Duodenal mucosa (tissue), 2 donors: ENCODE measurements at regions not wholly inside any gene's neighbourhood (a gene's known extent, or its start where the extent isn't known, plus 50 kb on each side); places are given as distances from the start of the nearest gene placed in this dataset.

ENCODE experiments used
- H3K27ac ChIP-seq: one replicate; pipeline ENCODE4 v1.7.0; 2013; ENCODE audit warnings: low read depth, low read length
- H3K27me3 ChIP-seq, 2 donors: one replicate each; pipeline ENCODE4 v1.7.0; 2013; ENCODE audit warnings: low read length in 2 of 2, control low read depth in 1 of 2; ENCODE audit not compliant: insufficient read depth in 2 of 2, control insufficient read depth in 1 of 2
- H3K36me3 ChIP-seq, 2 donors: one replicate each; pipeline ENCODE4 v1.7.0; 2013; ENCODE audit warnings: low read length in 2 of 2, control low read depth in 1 of 2; ENCODE audit not compliant: insufficient read depth in 2 of 2, control insufficient read depth in 1 of 2
- H3K4me1 ChIP-seq, 2 donors: one replicate each; pipeline ENCODE4 v1.7.0; 2013; ENCODE audit warnings: low read length in 2 of 2, control low read depth in 1 of 2; ENCODE audit not compliant: insufficient read depth in 2 of 2, control insufficient read depth in 1 of 2
- H3K4me3 ChIP-seq, 2 donors: one replicate each; pipeline ENCODE4 v1.7.0; 2013; ENCODE audit warnings: low read length in 2 of 2, low read depth in 1 of 2
- H3K9ac ChIP-seq, 2 donors: one replicate each; pipeline ENCODE4 v1.7.0; 2013; ENCODE audit warnings: low read length in 2 of 2, low read depth in 1 of 2
- H3K9me3 ChIP-seq, 2 donors: one replicate each; pipeline ENCODE4 v1.7.0; 2013; ENCODE audit warnings: low read length in 2 of 2, control low read depth in 1 of 2; ENCODE audit not compliant: control insufficient read depth in 1 of 2

DNA sequence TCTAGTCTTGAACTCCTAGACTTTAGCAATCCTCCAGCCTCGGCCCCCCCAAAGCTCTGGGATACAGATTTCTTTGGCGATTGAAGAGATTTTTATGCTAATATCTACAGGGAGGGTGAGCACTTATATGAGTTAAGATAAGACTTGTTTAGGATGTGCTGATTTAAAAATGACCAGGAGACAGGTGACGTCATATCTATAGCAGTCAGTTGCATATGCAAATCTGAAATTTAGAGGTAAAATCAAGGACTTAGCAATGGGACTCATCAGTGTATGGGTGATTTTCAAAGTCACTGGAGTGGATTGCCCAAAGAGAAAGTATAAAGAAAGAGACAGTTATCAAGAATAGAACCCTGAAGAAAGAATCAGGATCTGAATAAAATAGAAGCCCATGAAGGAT lies 394.5 kb downstream of the ADGRL2 start:
- Histone ChIP-seq H3K4me1 (no peaks in the 10 kb centered on the region), H3K9ac (no peak overlapping the region), H3K36me3 (no peaks in the 10 kb centered on the region), H3K9me3 (no peaks in the 10 kb centered on the region), H3K27me3 (no peaks in the 10 kb centered on the region), H3K4me3 (no peak overlapping the region), H3K27ac (no peak overlapping the region)

DNA sequence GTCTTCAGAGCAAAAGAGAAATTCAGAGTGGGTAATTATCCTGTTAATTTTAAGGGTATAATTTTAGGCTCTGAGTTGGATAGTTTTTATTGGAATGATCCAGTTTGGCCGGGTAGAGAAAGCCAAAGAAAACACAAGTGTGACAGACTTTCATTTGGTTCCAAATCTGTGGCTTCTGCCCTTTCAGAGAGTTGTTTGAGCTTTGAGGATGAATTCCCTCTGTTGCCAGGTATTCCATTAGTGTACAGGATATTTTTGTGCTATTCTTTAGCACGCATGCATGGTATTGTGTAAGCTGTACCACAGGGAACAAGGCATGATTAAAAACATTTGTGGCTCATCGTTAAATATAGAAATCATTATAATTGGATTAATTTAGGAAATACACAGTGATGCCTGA lies 384.4 kb downstream of the ADGRL2 start:
- Histone ChIP-seq H3K4me3 (no peak overlapping the region), H3K9ac (no peak overlapping the region), H3K27ac (no peak overlapping the region), H3K36me3 (no peaks in the 10 kb centered on the region), H3K4me1 (no peaks in the 10 kb centered on the region), H3K27me3 (no peaks in the 10 kb centered on the region), H3K9me3 (no peaks in the 10 kb centered on the region)

DNA sequence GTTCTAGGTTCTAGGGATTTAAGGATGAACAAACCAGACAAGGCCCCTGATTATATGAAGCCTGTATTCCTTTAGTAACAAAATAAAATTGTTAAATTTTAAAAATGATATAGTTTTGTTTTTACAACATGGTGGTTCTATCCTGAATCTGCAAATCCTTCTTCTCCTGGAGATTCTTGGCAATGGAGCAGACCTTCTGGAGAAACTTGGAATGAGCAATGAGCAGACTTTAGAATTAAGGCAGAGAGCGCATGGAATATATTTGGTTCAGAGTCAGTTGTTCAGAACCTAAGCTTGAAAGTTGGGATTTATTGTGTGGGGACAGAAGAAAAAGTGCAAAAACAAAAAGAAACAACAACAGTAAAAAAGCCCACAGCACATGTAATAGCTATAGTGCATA lies 381.1 kb downstream of the ADGRL2 start:
- H3K4me1 ChIP-seq: no peaks in the 10 kb centered on the region
- no peaks in the 10 kb centered on the region for H3K36me3 ChIP-seq
- H3K9ac ChIP-seq: no peak overlapping the region
- no peak overlapping the region for H3K4me3 ChIP-seq
- no peaks in the 10 kb centered on the region for H3K9me3 ChIP-seq
- H3K27me3 ChIP-seq: no peaks in the 10 kb centered on the region
- no peak overlapping the region for H3K27ac ChIP-seq

DNA sequence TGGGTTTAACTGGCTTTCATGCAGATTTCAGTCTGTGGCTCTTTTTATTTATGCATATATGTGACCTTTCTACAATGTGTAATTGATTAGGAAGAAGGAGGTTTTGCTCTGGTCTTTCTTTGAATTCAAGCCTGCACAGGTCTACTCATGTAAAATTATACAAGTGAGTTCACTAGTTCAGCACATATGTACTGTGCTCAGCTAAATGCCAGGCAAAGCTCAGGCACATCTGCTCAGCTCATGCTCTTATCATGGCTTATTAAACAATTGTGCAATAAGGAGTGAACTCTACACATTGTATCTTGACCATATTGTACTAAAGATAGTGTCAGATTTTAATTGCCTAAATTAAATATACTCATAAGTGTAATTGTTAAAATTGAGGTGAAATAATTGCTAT lies 378.4 kb downstream of the ADGRL2 start:
- Histone ChIP-seq H3K4me3 (no peak overlapping the region), H3K36me3 (no peaks in the 10 kb centered on the region), H3K27me3 (no peaks in the 10 kb centered on the region), H3K4me1 (no peaks in the 10 kb centered on the region), H3K9ac (no peak overlapping the region), H3K9me3 (no peaks in the 10 kb centered on the region), H3K27ac (no peak overlapping the region)

DNA sequence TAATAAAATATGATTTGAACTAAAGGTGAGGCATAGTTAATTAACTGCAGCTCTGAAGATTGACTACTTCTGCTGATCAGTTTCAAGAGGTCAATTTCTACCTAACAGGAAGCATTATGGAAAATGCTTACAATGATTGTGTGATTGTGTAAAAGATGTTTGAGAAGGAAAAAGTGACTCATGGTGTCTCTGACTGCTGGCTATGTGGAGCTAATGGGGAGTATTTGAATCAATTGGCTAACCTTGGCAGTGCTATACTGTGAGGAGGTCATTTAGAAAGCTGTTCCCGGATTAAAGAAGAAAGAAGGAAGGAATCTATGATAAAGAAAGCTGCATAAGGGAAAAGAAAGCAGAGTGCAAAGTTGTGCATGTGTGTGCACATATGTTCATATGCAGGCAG lies 376.5 kb downstream of the ADGRL2 start:
- no peak overlapping the region for H3K4me3 ChIP-seq
- no peak overlapping the region for H3K27ac ChIP-seq
- no peak overlapping the region for H3K9ac ChIP-seq
- H3K9me3 ChIP-seq: no peaks in the 10 kb centered on the region
- H3K36me3 ChIP-seq: no peaks in the 10 kb centered on the region
- no peaks in the 10 kb centered on the region for H3K27me3 ChIP-seq
- no peaks in the 10 kb centered on the region for H3K4me1 ChIP-seq

DNA sequence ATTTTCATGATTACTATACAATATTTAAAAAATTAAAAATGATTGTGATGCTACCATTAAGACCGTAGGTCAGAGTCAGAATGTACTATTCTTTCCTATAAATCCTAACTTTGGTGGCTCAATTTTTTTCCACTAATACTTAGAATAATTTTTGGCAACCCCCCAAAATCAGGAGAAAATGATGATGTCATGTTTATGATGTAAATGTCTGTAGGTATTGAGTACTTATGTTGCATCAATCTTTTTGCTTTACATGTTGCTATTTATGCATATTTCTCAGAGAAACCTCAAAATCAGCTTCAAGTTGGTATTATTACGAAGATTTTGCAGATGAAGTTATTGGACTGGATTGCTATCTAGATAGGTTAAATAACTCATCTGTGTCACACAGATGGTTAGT lies 371.2 kb downstream of the ADGRL2 start:
- Histone ChIP-seq H3K9me3 (no peaks in the 10 kb centered on the region), H3K27me3 (no peaks in the 10 kb centered on the region), H3K4me1 (no peaks in the 10 kb centered on the region), H3K27ac (no peak overlapping the region), H3K4me3 (no peak overlapping the region), H3K9ac (no peak overlapping the region), H3K36me3 (no peaks in the 10 kb centered on the region)

DNA sequence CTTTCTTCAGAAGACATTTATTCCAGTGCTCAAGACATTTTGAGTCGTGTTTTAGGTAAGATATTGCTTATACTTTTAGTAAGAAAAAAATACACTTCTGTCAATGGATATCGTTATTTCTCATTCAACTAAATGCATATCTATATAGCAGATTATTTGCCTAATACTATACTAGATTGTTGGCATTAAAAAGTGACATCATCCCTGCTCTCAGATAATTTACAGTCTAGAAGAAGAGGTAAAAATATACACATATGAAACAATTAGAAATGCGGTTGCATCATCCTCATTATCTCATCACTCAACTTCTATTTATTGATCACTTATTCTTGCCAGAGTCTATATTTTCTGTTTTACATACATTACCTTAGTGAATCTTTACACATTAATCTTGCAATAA lies 367.7 kb downstream of the ADGRL2 start:
- Histone ChIP-seq H3K27ac (no peak overlapping the region), H3K9me3 (no peaks in the 10 kb centered on the region), H3K4me1 (no peaks in the 10 kb centered on the region), H3K36me3 (no peaks in the 10 kb centered on the region), H3K27me3 (no peaks in the 10 kb centered on the region), H3K4me3 (no peak overlapping the region), H3K9ac (no peak overlapping the region)

DNA sequence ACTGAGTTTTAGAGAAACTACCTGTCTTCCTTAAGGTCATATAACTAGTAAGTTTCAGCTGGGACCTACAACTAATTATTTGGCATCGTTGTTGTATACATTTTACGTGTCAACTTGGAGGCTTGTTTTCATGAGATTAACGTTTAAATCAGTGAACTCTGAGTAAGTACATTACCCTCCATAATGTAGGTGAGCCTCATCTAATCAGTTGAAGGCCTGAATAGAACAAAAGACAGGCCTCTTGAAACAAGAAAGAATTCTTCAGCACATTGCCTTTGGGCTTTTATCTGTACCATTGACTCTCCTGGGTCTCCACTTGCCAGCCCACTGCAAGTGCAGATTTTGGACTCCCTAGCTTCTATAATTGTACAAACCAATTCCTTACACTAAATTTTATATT lies 364.6 kb downstream of the ADGRL2 start:
- H3K9me3 ChIP-seq: no peaks in the 10 kb centered on the region
- H3K4me1 ChIP-seq: peaks cover 0 to 12% of the 10 kb centered on the region in 2 donors

DNA sequence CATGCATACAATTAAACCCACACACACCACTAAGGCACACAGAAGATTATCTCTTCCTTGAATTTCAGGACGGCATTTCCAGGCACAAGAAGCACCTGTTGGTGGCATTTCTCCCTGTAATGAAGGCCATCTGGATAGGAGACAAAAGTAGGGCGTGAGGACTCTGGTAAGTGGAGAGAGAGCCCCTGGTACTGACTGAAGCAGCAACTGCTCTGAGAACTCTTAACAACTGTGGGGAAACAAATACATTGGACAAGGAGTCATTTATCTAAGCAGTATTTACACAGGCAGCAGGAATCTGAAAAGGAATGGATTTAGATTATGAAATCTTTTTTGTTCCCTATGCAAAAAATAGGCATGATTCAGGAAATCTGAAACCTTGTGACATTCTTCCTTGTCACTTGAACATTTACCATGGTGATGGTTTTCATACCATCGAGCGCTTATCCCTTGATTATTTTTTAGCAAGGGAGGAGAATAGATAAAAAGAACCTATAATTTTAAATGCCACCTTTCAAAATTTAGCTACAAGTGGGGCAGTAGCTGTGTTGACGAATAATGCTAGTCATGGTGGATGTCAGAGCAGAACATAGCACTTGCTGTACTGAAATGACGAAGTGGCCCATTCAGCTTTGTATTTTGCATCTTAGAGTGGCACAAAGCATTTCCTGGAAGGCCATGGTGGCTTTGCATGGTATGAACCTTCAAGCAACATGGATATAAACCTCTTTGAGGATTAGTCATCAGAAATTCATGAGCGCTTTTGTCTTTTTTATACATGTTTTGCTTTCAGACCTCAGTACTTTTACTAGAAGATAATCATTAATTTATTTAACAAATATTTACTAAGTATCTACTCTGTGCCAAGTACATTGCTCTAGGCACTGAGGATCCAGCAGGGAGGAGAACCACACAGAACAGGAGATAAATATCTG lies 362.0 kb downstream of the ADGRL2 start:
- Histone ChIP-seq H3K9me3 (no peaks in the 10 kb centered on the region), H3K4me1 (peaks cover 0 to 12% of the 10 kb centered on the region in 2 donors), H3K27ac (no peak overlapping the region), H3K9ac (no peak overlapping the region), H3K4me3 (no peak overlapping the region), H3K36me3 (no peaks in the 10 kb centered on the region), H3K27me3 (no peaks in the 10 kb centered on the region)

More for the DNA sequence above, 364.6 kb downstream of the ADGRL2 start:
- Histone ChIP-seq H3K9ac (no peak overlapping the region), H3K27ac (no peak overlapping the region), H3K36me3 (no peaks in the 10 kb centered on the region), H3K27me3 (no peaks in the 10 kb centered on the region), H3K4me3 (no peak overlapping the region)

DNA sequence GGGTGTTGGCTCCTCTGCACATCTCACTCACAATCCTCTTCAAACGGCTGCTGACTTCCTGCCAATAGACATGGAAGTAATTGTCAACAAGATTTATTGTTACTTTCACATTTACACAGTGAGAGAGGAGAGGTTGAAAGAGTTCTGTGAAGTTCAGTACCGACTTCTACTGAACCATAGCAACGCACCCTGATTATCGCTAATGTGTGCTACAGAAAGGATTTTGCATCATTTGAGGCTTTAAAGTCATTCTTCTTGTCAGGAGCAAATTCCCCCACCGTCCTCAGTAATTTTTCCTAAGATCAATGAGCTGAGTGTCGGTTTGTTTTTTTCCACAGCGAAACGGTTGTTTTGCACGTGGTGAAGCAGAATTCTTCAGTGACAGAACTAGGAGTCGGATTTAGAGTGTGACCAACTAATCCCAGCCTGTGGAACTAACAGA lies 361.0 kb downstream of the ADGRL2 start:
- Histone ChIP-seq H3K36me3 (no peaks in the 10 kb centered on the region), H3K4me1 (peaks cover 0 to 12% of the 10 kb centered on the region in 2 donors), H3K27me3 (no peaks in the 10 kb centered on the region), H3K4me3 (peak overlapping the region; percentile 38 to 60), H3K9ac (no peak overlapping the region), H3K27ac (no peak overlapping the region), H3K9me3 (no peaks in the 10 kb centered on the region)
